Adipocyte (in vitro differentiated cells): ENCODE measurements at regions not wholly inside any gene's neighbourhood (a gene's known extent, or its start where the extent isn't known, plus 50 kb on each side); places are given as distances from the start of the nearest gene placed in this dataset.

Experiments
- DNase-seq: peaks from one replicate; pipeline ENCODE4 v3.0.0-alpha.2; 2015; ENCODE audit warnings: low read depth
- H3K27me3 ChIP-seq: replicated peaks from 2 replicates; pipeline ENCODE4 v1.7.0; 2013; ENCODE audit warnings: mild to moderate bottlenecking, low read length, moderate library complexity; ENCODE audit not compliant: control insufficient read depth, insufficient read depth
- H3K36me3 ChIP-seq: 2 replicates; pipeline ENCODE4 v1.7.0; 2013; ENCODE audit warnings: low read length, mild to moderate bottlenecking, moderate library complexity; ENCODE audit not compliant: control insufficient read depth, insufficient read depth, severe bottlenecking
- H3K4me1 ChIP-seq: 2 replicates; pipeline ENCODE4 v1.7.0; 2013; ENCODE audit warnings: mild to moderate bottlenecking, low read length, moderate library complexity; ENCODE audit not compliant: control insufficient read depth, insufficient read depth
- H3K4me3 ChIP-seq: 2 replicates; pipeline ENCODE4 v1.7.0; 2013; ENCODE audit warnings: mild to moderate bottlenecking, low read length, moderate library complexity
- H3K9ac ChIP-seq: 2 replicates; pipeline ENCODE4 v1.7.0; 2013; ENCODE audit warnings: mild to moderate bottlenecking, low read length, moderate library complexity
- H3K9me3 ChIP-seq: 2 replicates; pipeline ENCODE4 v1.7.0; 2013; ENCODE audit warnings: mild to moderate bottlenecking, low read length, moderate library complexity; ENCODE audit not compliant: control insufficient read depth

DNA sequence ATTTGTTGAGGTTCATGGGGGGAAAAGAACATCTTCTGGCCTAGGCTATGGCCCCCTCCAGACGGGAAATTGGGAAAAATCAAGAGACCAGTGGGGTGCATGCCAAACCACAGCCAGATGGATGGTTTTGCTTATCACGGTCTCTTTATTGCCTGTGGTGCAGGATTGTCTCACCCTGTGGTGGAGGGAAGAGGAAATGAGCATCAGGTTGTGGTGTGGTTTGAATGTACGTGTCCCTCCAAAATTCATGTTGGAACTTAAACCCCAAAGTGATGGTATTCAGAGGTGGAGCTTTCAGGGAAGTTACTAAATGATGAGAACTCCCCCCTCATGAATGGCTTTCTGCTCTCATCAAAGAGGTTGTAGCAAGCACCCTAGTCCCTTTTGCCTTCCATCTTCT is 525.7 kb downstream of the NPHP4 start:
- no peaks in the 10 kb centered on the region for H3K4me1 ChIP-seq
- no peak for DNase-seq
- no peak overlapping the region for H3K4me3 ChIP-seq

DNA sequence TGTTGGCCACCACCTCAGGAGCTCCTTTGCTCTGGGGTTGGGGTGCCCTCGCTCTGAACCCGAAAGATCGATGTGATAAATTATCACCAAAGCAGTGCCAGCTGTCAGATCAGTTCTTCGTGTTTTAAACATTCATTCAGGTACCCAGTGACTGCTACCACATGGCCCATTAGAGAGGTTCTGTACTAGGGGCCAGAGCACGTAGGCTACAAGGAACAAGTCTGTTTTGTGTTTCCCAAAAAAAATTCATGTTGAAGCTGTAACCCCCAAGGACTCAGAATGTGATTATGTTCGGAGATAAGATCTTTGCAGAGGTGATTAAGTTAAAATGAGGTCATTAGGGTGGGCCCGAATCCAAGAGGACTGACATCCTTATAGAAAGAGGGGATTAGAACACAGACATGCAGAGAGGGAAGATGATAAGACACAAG is 526.9 kb downstream of the NPHP4 start:
- no peak overlapping the region for H3K9ac ChIP-seq
- H3K4me1 ChIP-seq, result no peaks in the 10 kb centered on the region
- no peak for DNase-seq

More for the DNA sequence above, 525.7 kb downstream of the NPHP4 start:
- H3K9me3 ChIP-seq, result peaks cover 35% of the 10 kb centered on the region
- H3K36me3 ChIP-seq, result no peaks in the 10 kb centered on the region
- no peak overlapping the region for H3K9ac ChIP-seq
- H3K27me3 ChIP-seq, result no peaks in the 10 kb centered on the region

DNA sequence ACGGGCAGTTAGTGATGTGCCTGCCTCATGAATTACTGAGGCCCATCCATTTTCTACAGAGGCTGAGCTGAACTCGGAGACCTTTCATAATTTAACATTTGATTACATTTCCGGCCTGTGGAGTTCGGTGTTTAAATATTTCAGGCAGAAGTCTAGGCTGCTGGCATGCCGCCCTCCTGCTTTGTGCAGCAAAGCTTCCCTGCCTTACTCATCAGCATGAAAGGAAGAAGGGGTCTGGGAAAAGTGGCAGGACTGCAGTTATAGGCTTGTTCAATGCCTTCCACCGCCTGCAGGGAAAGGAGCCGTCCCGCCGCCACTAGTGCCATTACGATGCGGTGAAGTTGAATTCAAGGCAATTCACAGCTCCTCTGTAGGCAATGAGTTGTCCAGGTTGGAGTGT is 527.9 kb downstream of the NPHP4 start:
- no peaks in the 10 kb centered on the region for H3K27me3 ChIP-seq
- H3K9ac ChIP-seq, result no peak overlapping the region
- H3K4me1 ChIP-seq, result no peaks in the 10 kb centered on the region
- no peaks in the 10 kb centered on the region for H3K36me3 ChIP-seq
- H3K4me3 ChIP-seq, result no peak overlapping the region
- peaks cover 40% of the 10 kb centered on the region for H3K9me3 ChIP-seq
- no peak for DNase-seq

More for the DNA sequence above, 526.9 kb downstream of the NPHP4 start:
- Histone ChIP-seq H3K4me3 (no peak overlapping the region), H3K9me3 (peaks cover 40% of the 10 kb centered on the region), H3K27me3 (no peaks in the 10 kb centered on the region), H3K36me3 (no peaks in the 10 kb centered on the region)

DNA sequence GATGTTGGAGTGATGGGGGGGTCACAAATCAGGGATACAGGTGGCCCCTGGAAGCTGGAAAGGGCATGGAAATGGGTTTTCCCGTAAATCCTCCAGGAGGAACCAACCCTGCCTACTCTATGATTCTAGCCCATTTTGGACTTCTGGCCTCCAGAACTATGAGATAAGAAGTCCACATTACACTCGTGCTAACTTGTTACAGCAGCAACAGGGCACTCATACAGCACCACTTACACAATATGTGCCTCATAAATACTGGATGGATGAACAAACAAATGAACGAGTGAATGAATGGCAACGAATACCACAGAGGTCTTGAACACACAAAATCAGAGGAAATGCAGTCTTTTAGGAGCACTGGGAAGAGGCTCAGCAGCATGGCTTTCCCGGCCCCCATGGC is 531.3 kb downstream of the NPHP4 start:
- Histone ChIP-seq H3K4me3 (no peak overlapping the region), H3K36me3 (no peaks in the 10 kb centered on the region)
- DNase-seq, result no peak

GRCh38 chr1:5459839-5460610 is 532.2 kb downstream of the NPHP4 start:
- no peaks in the 10 kb centered on the region for H3K27me3 ChIP-seq
- DNase-seq, result no peak
- no peak overlapping the region for H3K9ac ChIP-seq
- H3K36me3 ChIP-seq, result no peaks in the 10 kb centered on the region
- H3K4me1 ChIP-seq, result no peaks in the 10 kb centered on the region
- no peak overlapping the region for H3K4me3 ChIP-seq
- H3K9me3 ChIP-seq, result peaks cover 24% of the 10 kb centered on the region

More for the DNA sequence above, 531.3 kb downstream of the NPHP4 start:
- H3K9ac ChIP-seq, result no peak overlapping the region
- no peaks in the 10 kb centered on the region for H3K27me3 ChIP-seq
- H3K9me3 ChIP-seq, result peaks cover 24% of the 10 kb centered on the region
- H3K4me1 ChIP-seq, result no peaks in the 10 kb centered on the region

DNA sequence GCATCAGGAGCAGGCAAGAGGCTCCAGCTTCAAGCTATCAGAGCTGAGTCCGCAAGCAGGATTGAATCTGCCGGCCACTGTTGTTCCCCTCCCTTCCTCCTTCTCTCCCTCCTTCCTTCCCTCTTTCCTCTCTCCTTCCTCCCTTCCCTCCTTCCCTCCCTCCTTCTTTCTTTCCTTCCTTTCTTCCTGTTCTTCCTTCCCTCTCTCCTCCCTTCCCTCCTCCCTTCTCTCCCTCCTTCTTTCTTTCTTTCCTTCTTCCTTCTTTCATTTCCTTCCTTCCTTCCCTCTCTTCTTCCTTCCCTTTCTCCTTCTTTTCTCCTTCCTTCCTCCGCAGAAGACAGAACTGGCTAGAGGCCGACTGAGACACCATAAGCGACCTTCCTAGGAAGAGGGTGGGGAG is 534.0 kb downstream of the NPHP4 start:
- H3K27me3 ChIP-seq, result no peaks in the 10 kb centered on the region
- H3K9ac ChIP-seq, result no peak overlapping the region
- H3K9me3 ChIP-seq, result peaks cover 19% of the 10 kb centered on the region
- no peaks in the 10 kb centered on the region for H3K36me3 ChIP-seq
- DNase-seq, result no peak
- H3K4me1 ChIP-seq, result no peaks in the 10 kb centered on the region
- no peak overlapping the region for H3K4me3 ChIP-seq

DNA sequence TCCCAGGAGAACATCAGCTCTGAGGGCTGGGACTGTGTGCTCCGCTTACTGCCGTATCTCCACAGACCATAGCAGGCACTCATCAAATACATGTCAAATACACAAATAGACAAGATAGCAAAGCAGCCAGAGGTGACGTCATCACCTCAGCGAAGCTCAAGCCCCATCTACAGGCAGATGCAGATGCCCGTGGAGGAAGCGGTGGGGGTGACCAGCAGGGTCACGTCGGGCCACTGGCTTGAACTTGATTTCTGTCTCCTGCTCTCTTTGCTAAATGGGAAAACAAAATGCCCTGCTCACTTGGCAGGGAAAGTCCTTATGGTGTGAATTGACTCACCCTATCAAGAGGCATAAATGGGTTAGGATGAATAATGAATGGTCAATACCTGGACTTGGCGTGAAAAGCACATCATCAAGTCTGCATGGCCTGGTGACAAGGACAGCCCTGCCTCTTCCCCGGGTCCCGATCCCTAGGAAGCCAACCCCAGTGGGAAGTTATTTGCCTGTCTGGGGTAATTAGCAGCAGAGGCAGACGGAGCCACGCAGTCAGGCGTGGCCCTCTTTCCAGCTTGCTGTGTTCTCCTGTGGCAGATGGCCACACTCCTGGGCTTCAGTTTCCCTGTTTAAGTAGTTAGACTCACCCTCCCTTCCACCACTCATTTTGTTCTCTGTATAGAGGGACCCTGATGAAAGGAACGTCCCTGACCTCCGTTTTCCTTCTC is 536.0 kb downstream of the NPHP4 start:
- no peak for DNase-seq
- Histone ChIP-seq H3K27me3 (no peaks in the 10 kb centered on the region), H3K4me3 (no peak overlapping the region), H3K9me3 (peaks cover 3% of the 10 kb centered on the region), H3K9ac (no peak overlapping the region), H3K4me1 (no peaks in the 10 kb centered on the region), H3K36me3 (no peaks in the 10 kb centered on the region)

DNA sequence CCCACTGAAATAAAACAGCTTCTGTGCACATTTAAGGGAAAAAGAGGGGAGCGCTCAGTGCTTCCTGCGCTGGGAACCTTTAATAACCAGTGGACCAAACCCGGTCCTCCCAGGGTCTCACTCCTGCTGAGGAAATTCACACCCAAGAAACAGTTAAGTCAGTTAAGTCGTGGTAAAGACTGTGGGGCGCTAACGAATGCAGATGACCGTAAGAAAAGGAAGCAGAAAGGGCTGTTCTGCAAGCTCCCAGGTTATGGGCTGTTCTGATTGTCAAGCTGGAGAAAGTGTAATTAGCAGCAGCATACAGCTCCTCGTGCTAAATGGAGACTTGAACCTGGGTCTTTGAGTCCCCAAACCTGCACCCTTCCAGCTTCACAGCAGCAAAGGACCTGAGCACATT is 536.6 kb downstream of the NPHP4 start:
- H3K4me1 ChIP-seq, result no peaks in the 10 kb centered on the region
- no peak overlapping the region for H3K4me3 ChIP-seq
- H3K9ac ChIP-seq, result no peak overlapping the region
- no peaks in the 10 kb centered on the region for H3K9me3 ChIP-seq
- H3K36me3 ChIP-seq, result no peaks in the 10 kb centered on the region
- no peak for DNase-seq
- no peaks in the 10 kb centered on the region for H3K27me3 ChIP-seq

DNA sequence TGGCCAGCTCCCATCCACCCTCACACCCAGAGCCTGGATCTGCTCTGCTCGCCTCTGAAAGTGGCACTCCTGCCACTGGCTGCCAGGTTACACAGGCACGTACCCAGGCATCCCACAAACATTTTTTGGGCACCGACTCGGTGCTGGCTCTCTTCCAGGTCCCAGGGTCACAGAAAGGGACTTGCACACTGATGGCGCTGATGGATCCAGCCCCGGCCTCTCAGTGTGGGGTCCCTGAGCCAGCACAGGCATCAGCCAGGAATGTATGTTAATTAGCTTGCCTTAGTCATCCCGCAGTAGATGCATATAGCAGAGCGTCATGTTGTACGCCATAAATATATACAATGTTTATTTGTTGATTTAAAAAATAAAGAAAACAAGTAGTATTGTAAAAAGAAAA is 537.2 kb downstream of the NPHP4 start:
- Histone ChIP-seq H3K27me3 (no peaks in the 10 kb centered on the region), H3K9ac (no peak overlapping the region), H3K4me3 (no peak overlapping the region), H3K4me1 (no peaks in the 10 kb centered on the region), H3K36me3 (no peaks in the 10 kb centered on the region), H3K9me3 (no peaks in the 10 kb centered on the region)
- DNase-seq, result no peak

DNA sequence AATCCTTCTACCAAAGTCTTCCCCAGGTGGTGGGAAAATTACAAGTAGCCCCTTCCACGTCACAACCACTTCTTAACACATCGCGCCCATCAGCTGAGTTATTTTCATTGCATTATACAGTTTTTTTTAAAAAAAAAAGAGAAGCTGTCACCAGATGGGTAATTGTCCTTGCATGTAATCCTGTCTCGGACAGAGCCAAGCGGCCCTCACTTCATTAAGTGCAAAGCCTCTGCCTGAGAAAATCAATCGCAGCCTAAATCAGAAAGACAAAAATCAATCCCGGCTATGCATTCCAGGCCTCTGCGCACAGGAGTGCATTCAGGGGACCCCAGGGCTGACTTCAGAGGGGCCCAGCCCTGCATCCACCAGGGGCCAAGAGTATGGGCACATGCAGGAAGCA is 538.9 kb downstream of the NPHP4 start:
- no peaks in the 10 kb centered on the region for H3K4me1 ChIP-seq
- no peak overlapping the region for H3K9ac ChIP-seq
- no peaks in the 10 kb centered on the region for H3K9me3 ChIP-seq

DNA sequence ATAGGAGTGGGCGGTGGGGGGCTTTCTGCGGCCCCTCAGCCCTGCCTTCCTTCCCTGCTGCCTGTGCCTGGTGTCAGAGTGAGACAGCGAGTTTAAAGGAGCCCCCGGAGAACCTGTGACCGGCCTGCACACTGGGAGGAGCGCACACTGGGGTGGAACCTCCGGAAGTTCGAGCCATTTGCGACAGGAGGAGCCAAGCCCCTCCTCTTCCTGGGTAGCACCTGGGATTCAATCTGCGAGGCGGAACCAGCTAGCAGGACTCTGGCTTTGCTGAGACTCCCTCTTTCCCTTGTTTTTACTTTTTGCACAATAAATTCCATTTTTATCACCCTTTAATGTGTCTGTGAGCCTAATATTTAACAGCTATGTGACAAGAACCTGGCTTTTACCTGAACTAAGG is 540.6 kb downstream of the NPHP4 start:
- Histone ChIP-seq H3K4me1 (no peaks in the 10 kb centered on the region), H3K27me3 (no peaks in the 10 kb centered on the region), H3K4me3 (no peak overlapping the region), H3K36me3 (no peaks in the 10 kb centered on the region), H3K9me3 (no peaks in the 10 kb centered on the region), H3K9ac (no peak overlapping the region)
- DNase-seq, result no peak

More for the DNA sequence above, 538.9 kb downstream of the NPHP4 start:
- H3K27me3 ChIP-seq, result no peaks in the 10 kb centered on the region
- no peak overlapping the region for H3K4me3 ChIP-seq
- DNase-seq, result no peak
- H3K36me3 ChIP-seq, result no peaks in the 10 kb centered on the region
